ENCODE measurements at regions not wholly inside any gene's neighbourhood (a gene's known extent, or its start where the extent isn't known, plus 50 kb on each side); places are given as distances from the start of the nearest gene placed in this dataset.

GRCh38 chr2:105682401-105682800, 62.3 kb upstream of the NCK2 start:
- H3K4me3 Mint-ChIP-seq = no peak overlapping the region
- no peaks in the 10 kb centered on the region for H3K36me3 Mint-ChIP-seq (ENCODE audit: low read depth)
- no peaks in the 10 kb centered on the region for H3K27me3 Mint-ChIP-seq (ENCODE audit: low read depth)
- no peak for DNase-seq (ENCODE audit: low read depth, low spot score)
- no peak overlapping the region for H3K27ac Mint-ChIP-seq (ENCODE audit: unreplicated experiment)
- no peak for TF ChIP-seq CTCF (conservative IDR thresholded peaks at IDR 0.05)
- peaks cover 20% of the 10 kb centered on the region for H3K4me1 Mint-ChIP-seq
- peaks cover 2% of the 10 kb centered on the region for H3K9me3 Mint-ChIP-seq

GRCh38 chr2:105681927-105682326, 62.8 kb upstream of the NCK2 start:
- no peak for DNase-seq (ENCODE audit: low read depth, low spot score)
- no peak for TF ChIP-seq CTCF (conservative IDR thresholded peaks at IDR 0.05)
- no peak overlapping the region for H3K27ac Mint-ChIP-seq (ENCODE audit: unreplicated experiment)
- no peaks in the 10 kb centered on the region for H3K27me3 Mint-ChIP-seq (ENCODE audit: low read depth)
- peaks cover 24% of the 10 kb centered on the region for H3K4me1 Mint-ChIP-seq
- H3K36me3 Mint-ChIP-seq (ENCODE audit: low read depth) = no peaks in the 10 kb centered on the region
- peaks cover 5% of the 10 kb centered on the region for H3K9me3 Mint-ChIP-seq
- H3K4me3 Mint-ChIP-seq = no peak overlapping the region

GRCh38 chr2:105680357-105680756, 64.4 kb upstream of the NCK2 start:
- no peak overlapping the region for H3K27ac Mint-ChIP-seq (ENCODE audit: unreplicated experiment)
- H3K9me3 Mint-ChIP-seq = peaks cover 3% of the 10 kb centered on the region
- no peaks in the 10 kb centered on the region for H3K27me3 Mint-ChIP-seq (ENCODE audit: low read depth)
- no peaks in the 10 kb centered on the region for H3K36me3 Mint-ChIP-seq (ENCODE audit: low read depth)
- peaks cover 32% of the 10 kb centered on the region for H3K4me1 Mint-ChIP-seq
- TF ChIP-seq CTCF (conservative IDR thresholded peaks at IDR 0.05) = no peak
- no peak overlapping the region for H3K4me3 Mint-ChIP-seq
- no peak for DNase-seq (ENCODE audit: low read depth, low spot score)

GRCh38 chr2:105678346-105678745, 66.4 kb upstream of the NCK2 start:
- Mint-ChIP-seq H3K27ac (ENCODE audit: unreplicated experiment) (no peak overlapping the region), H3K27me3 (ENCODE audit: low read depth) (no peaks in the 10 kb centered on the region), H3K36me3 (ENCODE audit: low read depth) (no peaks in the 10 kb centered on the region), H3K4me1 (peaks cover 46% of the 10 kb centered on the region), H3K4me3 (no peak overlapping the region), H3K9me3 (peaks cover 3% of the 10 kb centered on the region)
- no peak for DNase-seq (ENCODE audit: low read depth, low spot score)
- TF ChIP-seq CTCF (conservative IDR thresholded peaks at IDR 0.05) = no peak

- no peak for DNase-seq (ENCODE audit: low read depth, low spot score)
- H3K4me3 Mint-ChIP-seq = no peak overlapping the region
- H3K36me3 Mint-ChIP-seq (ENCODE audit: low read depth) = no peaks in the 10 kb centered on the region
- H3K4me1 Mint-ChIP-seq = peaks cover 46% of the 10 kb centered on the region
- TF ChIP-seq CTCF (conservative IDR thresholded peaks at IDR 0.05) = no peak
- no peak overlapping the region for H3K27ac Mint-ChIP-seq (ENCODE audit: unreplicated experiment)
- peaks cover 3% of the 10 kb centered on the region for H3K9me3 Mint-ChIP-seq
- no peaks in the 10 kb centered on the region for H3K27me3 Mint-ChIP-seq (ENCODE audit: low read depth)
Measured at GRCh38 chr2:105677901-105678300, 66.8 kb upstream of the NCK2 start.

- H3K9me3 Mint-ChIP-seq = peaks cover 3% of the 10 kb centered on the region
- peak overlapping the region; percentile 55 for H3K27ac Mint-ChIP-seq (ENCODE audit: unreplicated experiment)
- no peak for DNase-seq (ENCODE audit: low read depth, low spot score)
- no peaks in the 10 kb centered on the region for H3K36me3 Mint-ChIP-seq (ENCODE audit: low read depth)
- peaks cover 39% of the 10 kb centered on the region for H3K4me1 Mint-ChIP-seq
- H3K4me3 Mint-ChIP-seq = peak overlapping the region; percentile 39
- TF ChIP-seq CTCF (conservative IDR thresholded peaks at IDR 0.05) = no peak
- H3K27me3 Mint-ChIP-seq (ENCODE audit: low read depth) = no peaks in the 10 kb centered on the region
Measured at GRCh38 chr2:105675841-105676240, 68.9 kb upstream of the NCK2 start.
